ENCODE measurements at regions not wholly inside any gene's neighbourhood (a gene's known extent, or its start where the extent isn't known, plus 50 kb on each side); places are given as distances from the start of the nearest gene placed in this dataset.
"Not testable (repeated sequence)": the region's sequence is repeated elsewhere in the genome, so short reads cannot be mapped to it uniquely, and the experiment has no call there.

DNA sequence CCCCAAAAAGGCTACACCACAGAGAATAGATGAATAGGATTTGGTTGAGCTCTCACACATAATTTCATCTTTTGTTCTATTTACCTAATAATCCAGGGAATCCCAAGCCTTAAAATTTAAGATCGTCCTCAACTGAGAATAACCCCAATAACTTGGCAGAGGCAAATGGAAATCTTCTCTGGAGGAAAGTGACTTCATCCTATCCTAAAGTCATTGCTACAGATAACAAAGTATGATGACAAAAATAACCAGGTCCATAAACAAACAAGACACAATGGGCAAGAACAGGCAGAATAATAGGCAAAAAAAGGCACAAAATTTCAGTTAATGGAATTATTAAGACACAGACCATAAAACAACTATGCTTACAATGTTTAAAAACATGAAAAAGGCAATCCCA is 177.3 kb upstream of the STK26 start (continued):
- TF ChIP-seq, protein P1, sequence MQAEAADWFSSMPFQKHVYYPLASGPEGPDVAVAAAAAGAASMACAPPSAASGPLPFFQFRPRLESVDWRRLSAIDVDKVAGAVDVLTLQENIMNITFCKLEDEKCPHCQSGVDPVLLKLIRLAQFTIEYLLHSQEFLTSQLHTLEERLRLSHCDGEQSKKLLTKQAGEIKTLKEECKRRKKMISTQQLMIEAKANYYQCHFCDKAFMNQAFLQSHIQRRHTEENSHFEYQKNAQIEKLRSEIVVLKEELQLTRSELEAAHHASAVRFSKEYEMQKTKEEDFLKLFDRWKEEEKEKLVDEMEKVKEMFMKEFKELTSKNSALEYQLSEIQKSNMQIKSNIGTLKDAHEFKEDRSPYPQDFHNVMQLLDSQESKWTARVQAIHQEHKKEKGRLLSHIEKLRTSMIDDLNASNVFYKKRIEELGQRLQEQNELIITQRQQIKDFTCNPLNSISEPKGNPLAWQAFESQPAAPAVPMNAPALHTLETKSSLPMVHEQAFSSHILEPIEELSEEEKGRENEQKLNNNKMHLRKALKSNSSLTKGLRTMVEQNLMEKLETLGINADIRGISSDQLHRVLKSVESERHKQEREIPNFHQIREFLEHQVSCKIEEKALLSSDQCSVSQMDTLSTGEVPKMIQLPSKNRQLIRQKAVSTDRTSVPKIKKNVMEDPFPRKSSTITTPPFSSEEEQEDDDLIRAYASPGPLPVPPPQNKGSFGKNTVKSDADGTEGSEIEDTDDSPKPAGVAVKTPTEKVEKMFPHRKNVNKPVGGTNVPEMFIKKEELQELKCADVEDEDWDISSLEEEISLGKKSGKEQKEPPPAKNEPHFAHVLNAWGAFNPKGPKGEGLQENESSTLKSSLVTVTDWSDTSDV (CRISPR knock-in tag; IDR thresholded peaks at IDR 0.05): no peak
- TF ChIP-seq, protein P2, sequence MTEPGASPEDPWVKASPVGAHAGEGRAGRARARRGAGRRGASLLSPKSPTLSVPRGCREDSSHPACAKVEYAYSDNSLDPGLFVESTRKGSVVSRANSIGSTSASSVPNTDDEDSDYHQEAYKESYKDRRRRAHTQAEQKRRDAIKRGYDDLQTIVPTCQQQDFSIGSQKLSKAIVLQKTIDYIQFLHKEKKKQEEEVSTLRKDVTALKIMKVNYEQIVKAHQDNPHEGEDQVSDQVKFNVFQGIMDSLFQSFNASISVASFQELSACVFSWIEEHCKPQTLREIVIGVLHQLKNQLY (CRISPR knock-in tag; IDR thresholded peaks at IDR 0.05): no peak
- TF ChIP-seq ZNF451 (CRISPR knock-in tag; IDR thresholded peaks at IDR 0.05) (no peak), DPF2 (CRISPR knock-in tag; IDR thresholded peaks at IDR 0.05; ENCODE audit: borderline replicate concordance, low read depth) (no peak), SALL2 (CRISPR knock-in tag; IDR thresholded peaks at IDR 0.05) (no peak), ZNF672 (CRISPR knock-in tag; IDR thresholded peaks at IDR 0.05) (no peak), THAP11 (CRISPR knock-in tag; IDR thresholded peaks at IDR 0.05) (no peak), MBD4 (IDR thresholded peaks at IDR 0.05; ENCODE audit: borderline replicate concordance, low read length) (no peak), ZNF24 (IDR thresholded peaks at IDR 0.05) (no peak), EEA1 (CRISPR knock-in tag; IDR thresholded peaks at IDR 0.05; ENCODE audit: borderline replicate concordance) (no peak)

DNA sequence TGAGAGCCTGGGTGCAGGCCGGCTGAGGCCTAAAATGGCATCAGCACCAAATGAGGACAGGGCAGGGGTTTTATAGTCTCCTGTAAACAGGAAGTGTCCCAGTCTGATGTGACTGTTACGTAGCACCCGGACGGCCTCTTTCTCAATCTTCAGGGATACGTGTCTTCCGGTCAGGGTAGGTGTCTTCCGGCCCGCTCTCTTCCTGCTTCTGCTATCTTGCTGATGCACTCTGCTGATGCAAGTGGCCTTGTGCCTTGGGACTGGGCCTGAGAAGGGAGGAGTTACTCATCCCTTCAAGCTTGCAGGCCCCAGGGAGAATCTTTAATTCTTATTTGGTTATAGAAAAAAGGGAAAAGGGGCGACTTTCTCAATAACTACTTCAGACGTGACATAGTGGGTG is 172.1 kb upstream of the STK26 start:
- intact Hi-C loops (cut with micrococcal nuclease; ENCODE audit: unreplicated experiment); POLR2A ChIA-PET: not testable (repeated sequence)

More for the DNA sequence above, 172.1 kb upstream of the STK26 start:
- DNase-seq (ENCODE audit: low spot score); H3K9me3 ChIP-seq (ENCODE audit: low read length); H3K27me3 ChIP-seq (ENCODE audit: control insufficient read depth in 1 of 2, insufficient read depth in 2 of 2, low read length in 2 of 2); H4K20me1 ChIP-seq (ENCODE audit: insufficient read depth, low read length); H3K9ac ChIP-seq (ENCODE audit: insufficient read depth, low read depth, low read length); H3K36me3 ChIP-seq (replicated peaks in 1 of 2; ENCODE audit: control insufficient read depth in 1 of 2, insufficient read depth in 2 of 2, low read length in 2 of 2); FAIRE-seq; in situ Hi-C loops (cut with HindIII; ENCODE audit: extremely low pct_ligation_motif_present, low pct_unique_long_range_greater_than_20kb); H3K27ac ChIP-seq (ENCODE audit: extremely low read length, insufficient read depth, low read length); BruUV-seq (replicated peaks); H2AFZ ChIP-seq (ENCODE audit: low read length); H3K4me3 ChIP-seq (replicated peaks in 1 of 3; ENCODE audit: insufficient read depth in 1 of 3, low read depth in 2 of 3, low read length in 3 of 3); ATAC-seq; H3K4me2 ChIP-seq (ENCODE audit: low read depth, low read length); H3K4me1 ChIP-seq (ENCODE audit: insufficient read depth, low read length); H3K79me2 ChIP-seq (ENCODE audit: insufficient read depth, low read length); CTCF ChIA-PET (ENCODE audit: low intra/inter-chr PET ratio, low total read pairs): not testable (repeated sequence)
- 44% methylated on average over 8 of the region's 10 CpGs for WGBS (ENCODE audit: low lambda C conversion rate)

Measured in HepG2 (cell line).